ENCODE measurements at regions not wholly inside any gene's neighbourhood (a gene's known extent, or its start where the extent isn't known, plus 50 kb on each side); places are given as distances from the start of the nearest gene placed in this dataset.
"Not testable (repeated sequence)": the region's sequence is repeated elsewhere in the genome, so short reads cannot be mapped to it uniquely, and the experiment has no call there.

DNA sequence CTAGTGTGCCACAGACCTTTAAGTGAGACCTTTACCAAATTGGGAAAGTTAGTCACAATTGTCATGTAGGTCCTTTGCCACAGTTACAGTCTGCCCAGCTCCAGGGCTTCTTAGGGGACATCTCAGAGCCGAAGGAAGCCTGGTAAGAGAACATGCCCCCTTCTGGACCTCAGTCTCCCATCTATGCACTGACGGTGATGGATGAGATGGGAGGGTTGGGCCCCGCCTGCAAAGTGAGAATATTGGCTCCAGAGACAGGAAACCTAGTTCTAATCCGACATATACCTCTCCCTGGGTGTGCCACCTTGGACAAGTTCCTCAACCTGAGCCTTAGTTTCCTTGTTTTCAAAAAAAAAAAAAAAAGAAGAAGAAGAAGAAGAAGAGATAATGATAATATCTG, 85.1 kb upstream of the NAV2 start:
- DNase-seq (ENCODE audit: low spot score), result no peak

DNA sequence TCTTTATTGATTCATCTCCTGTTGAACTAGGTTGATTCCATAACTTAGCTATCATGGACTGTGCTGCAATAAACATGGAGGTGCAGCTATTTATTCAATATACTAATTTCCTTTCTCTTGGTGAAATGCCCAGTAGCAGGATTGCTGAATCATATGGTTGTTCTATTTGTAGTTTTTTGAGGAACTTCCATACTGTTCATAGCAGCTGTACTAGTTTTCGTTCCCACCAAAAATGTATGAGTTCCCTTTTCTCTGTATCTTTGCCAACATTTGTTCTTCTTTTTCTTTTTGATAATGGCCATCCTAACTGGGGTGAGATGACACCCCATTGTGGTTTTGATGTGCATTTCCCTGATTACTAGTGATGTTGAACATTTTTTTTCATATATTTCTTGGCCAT, 87.2 kb upstream of the NAV2 start:
- no peak for DNase-seq (ENCODE audit: low spot score)

DNA sequence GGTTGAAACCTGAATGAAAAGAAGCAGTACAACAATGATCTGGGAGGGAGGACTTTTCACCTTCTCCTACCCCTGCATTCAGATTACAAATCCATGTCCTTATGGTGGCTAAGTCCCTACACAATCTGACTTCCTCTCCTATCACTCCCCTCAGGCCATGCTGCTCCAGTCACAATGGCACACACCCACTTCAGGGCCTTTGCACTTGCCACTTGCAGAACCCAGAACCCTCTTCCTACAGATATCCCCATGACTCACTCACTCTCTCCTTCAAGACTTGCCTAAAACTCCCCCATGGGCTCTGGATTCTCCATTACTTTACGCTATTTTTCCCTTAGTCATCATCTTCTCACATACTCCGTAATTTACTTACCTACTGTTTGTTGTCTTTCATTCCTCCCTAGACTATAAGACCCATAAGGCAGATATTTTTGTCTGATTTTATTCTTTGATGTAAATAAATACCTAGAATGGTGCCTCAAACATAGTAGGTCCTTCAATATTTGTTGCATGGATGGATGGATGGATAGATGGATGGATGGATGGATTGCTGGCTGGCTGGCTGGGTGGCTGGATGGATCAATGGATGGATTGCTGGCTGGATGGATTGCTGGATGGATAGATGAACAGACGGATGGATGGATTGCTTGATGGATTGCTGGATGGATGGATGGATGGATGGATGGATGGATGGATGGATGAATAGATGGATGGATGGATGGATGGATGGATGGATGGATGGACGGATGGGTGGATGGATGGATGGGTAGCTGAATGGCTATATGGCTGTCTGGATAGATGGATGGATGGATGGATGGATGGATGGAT, 94.7 kb upstream of the NAV2 start:
- no peak for DNase-seq (ENCODE audit: low spot score)

DNA sequence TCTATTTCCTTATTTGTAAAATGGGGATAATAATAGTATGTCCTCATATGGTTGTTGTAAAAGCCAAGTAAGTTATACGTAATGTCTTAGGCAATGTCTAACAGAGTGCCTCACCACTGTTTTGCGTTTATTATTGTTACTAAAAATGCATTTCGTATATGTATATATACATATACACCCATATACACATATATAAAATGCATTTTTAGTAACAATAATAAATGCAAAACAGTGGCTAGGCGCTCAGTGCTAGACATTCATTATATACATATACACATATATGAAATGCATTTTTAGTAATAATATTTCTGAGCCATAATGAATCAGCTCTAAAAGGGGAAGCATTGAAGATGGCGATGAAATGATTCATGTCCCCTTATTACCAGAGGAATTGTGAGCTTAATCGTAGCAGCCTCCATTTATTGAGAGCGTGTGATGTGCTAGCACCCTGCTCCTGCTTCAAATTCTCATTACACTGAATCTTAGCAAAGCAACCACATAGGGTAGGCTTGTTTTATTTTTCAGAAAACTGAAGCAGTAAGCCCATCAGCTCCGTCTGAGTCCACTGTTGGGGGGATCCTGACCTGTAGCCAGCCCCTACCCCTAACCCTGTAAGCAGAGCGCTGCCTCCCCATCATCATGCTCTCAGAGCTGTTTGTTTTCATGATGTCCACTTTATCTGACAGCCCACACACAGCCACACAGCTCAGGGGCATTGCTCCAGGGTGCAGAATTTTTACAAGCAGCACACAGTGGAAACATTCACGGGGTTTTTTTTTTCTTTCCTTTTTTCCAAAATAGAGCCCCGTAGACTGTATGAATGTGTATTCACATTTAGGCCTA, 97.1 kb upstream of the NAV2 start:
- DNase-seq (ENCODE audit: low spot score), result no peak

DNA sequence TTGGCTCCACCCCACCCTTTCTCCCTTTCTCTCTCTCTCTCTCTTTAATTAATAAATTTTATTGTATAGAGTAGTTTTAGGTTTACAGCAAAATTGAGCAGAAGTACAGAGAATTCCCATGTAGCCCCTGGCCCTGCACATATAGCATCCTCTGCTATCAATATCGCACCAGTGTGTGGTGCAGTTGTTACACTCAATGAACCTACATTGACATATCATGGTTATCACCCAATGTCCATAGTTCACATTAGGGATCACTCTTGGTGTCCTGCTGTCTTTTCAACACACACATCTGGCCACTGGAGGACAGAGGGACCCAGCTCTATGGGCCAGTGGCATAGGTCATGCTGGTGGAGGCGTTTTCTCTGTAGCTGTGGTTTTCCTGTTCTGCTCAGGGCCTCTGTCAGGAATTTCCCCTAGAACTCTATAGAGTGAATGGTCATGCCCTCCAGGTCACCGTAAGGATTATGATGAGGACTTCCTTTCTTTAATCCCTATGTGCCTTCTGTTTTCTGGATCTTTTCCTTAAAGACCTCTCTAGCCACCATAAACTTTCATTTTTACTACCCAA, 98.2 kb upstream of the NAV2 start:
- no peak for DNase-seq (ENCODE audit: low spot score)

DNA sequence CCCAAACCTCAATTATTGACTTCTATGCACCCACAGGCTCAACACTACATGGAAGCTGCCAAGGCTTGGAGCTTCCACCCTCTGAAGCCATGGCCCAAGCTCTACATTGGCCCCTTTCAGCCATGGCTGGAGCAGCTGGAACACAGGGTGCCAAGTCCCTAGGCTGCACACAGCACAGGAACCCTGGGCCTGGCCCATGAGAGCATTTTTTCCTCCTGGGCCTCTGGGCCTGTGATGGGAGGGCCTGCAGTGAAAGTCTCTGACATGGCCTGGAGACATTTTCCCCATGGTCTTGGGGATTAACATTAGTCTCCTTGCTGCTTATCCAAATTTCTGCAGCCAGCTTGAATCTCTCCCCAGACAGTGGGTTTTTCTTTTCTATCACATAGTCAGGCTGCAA, 100.6 kb upstream of the NAV2 start:
- not testable (repeated sequence) for DNase-seq (ENCODE audit: low spot score)

DNA sequence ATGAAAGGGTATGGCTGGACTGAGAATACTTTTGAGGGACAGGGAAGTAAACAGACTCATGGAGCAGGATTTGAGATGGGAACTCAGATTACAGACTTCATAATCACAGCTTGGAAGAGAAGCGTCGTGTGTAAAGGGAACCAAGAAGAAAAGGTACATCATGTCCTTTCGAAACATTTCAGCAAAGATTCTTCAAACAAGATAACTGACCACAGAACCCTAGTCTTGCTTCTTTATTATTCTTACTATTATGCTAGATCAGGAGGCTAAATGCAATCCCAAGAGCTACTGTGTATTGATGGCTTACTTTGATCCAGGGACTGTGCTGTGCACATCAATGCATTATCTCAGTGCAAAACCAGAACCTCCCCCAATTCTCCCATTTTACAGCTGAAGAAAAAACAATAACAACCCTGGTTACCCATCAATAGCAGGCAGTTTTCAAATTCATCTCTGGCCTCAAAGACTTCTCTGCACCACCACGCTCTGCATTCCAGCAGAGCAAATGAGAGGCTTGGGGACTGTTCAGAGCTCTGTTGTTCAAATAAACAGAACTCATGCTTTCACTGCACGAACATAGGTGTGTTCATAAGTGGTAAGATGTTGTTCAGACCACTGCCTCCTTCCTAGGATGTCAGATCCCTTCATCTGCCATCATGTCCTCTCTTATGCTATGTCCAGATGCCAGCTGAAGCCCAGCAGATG, 104.8 kb upstream of the NAV2 start:
- DNase-seq (ENCODE audit: low spot score), result no peak

DNA sequence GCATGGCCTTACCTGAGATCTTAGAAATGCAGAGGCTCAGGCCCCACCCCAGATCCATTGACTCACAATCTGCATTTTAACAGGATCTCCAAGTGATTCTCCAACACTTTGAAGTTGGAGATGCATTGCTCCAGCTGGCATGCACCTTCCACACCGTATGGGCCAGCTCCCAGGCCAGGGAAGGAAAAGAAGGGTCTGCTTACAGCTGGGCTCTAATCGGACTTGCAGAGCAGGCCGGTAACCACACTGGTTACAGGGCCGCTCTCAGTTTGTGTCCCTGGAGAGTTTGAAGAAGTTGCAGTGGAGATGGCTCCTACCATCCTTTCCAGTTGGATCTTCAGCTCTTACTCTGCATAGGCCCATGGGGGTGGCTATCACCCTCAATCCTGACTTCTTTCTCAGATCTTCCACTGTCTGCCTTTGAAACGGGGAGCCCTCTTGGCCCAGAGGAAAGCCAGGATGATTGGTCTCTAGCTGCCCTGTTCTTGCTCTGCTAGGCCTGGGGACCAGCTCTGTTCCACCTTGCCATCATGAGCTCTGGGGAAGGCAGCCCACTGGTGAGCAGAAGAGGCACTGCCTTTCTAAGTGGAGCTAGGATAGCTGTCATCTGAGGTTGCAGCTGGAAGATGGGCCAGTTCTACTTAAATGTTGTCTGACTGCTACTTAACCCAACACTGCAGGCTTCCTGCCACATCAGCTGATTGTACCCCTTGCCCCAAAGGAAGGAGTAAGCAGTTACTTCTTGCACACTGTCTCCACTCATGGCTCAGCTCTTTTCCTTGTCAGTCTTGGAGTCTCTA, 105.6 kb upstream of the NAV2 start:
- DNase-seq (ENCODE audit: low spot score), result no peak

DNA sequence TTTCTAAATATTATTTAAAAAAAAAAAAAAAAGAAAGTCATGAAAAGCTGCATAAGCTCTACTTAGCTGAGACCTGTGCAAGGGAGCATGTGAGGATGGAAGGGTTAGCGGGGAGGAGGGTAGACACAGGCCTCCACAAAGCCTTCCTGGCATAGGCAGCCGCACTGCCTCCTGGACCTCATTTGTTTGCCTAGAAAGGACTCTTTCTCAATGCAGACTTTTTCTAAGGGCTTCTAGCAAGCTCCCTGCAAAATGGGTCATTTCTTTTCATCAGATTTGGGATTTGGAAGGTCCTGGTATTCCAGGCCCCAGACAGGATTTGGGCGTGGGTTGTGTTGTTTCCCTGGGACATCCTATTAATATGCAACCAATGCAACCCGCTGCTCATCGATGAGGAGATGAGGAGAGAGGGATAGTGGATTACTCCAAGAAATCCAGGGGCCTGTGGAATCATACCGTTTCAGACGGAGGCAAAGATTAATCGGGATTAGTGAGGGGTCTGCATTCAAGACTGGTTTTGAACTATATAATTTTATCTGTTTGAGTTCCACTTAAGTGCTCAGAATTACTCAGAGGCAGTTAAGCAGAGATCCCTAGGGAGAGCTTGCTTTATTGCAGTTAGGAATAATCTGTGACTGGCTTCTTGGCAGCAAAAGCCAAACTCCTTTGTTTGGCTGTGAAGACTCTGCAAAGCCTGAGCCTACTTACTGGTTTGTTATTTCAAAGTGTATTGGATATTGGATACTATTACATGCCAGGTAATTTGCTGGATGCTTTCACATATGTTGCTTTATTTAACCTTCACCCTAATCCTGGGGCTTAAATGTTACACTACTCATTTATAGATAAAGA, 106.9 kb upstream of the NAV2 start:
- DNase-seq (ENCODE audit: low spot score), result no peak

DNA sequence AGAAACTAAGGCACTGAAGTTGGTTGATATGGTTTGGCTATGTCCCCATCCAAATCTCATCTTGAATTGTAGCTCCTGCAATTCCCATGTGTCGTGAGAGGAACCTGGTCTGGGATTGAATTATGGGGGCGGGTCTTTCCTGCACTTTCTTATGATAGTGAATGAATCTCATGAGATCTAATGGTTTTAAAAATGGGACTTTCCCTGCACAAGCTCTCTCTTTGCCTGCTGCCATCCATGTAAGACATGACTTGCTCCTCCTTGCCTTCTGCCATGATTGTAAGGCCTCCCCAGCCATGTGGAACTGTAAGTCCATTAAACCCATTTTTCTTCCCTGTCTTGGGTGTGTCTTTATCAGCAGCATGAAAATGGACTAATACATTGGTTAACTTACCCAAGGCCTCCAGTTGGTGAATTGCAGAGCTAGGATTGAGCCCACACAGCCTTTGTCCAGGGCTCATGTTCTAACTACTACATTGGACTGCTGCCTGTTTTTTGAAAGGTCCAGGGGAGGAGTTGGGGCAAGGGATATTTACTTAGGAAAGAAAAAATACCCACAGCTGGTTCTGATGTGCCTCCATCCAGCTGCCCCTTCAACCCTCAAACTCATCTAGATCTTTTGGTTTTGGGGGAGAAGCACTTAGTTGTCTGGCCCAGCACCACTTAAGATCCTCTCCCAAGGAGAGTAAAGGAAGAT, 107.8 kb upstream of the NAV2 start:
- no peak for DNase-seq (ENCODE audit: low spot score)

DNA sequence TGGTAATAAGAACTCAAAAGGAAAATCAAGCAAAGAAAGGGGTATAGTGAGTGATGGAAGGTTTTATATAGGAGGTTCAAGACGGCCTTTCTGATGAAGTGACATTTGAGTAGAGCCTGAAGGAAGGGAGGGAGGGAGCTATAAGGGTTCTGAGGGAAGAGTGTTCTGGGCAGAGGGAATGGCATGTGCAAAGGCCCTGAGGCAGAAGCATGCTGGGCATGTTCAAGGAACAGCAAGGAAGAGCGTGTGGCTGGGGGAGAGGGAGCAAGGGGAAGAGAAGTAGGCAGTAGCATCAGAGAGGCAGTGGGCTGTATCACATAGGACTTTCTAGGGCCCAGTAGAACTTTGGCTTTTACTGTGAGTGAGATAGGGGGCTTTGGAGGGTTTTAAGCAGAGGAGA, 108.9 kb upstream of the NAV2 start:
- DNase-seq (ENCODE audit: low spot score), result no peak

DNA sequence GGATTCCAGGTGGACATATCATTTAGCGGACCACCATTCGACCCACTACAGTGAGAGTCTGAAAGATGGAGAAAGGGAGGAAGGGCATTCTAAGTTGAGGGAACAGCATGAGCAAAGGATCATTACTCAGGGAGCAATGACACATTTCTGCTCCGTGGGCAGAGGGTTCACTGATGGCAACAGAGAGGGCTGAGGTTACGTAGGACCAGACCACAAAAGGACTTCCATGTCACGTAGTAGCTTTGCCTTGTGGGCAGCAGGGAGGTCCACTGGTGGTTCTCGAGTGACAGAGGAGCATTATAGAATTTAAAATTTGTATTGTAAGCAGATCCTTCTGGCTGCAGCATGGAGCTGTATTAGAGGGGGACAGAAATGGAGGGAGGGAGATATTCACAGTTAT, 109.7 kb upstream of the NAV2 start:
- DNase-seq (ENCODE audit: low spot score), result no peak

DNA sequence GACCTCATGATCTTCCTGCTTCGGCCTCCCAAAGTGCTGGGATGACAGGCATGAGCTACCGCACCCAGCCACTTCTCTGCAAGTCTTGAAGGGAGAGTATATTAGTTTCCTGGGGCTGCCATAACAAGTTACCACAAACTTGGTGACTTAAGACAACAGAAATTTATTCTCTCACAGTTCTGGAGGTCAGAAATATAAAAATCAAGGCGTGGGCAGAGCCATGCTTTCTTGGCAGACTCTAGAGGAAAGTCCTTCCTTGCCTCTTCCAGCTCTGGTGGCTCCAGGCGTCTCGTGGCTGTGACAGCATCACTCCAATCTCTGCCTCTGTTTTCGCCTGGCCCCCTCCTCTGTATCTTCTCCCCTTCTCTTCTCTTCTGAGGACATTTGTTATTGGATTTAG, 110.2 kb upstream of the NAV2 start:
- DNase-seq (ENCODE audit: low spot score), result no peak

DNA sequence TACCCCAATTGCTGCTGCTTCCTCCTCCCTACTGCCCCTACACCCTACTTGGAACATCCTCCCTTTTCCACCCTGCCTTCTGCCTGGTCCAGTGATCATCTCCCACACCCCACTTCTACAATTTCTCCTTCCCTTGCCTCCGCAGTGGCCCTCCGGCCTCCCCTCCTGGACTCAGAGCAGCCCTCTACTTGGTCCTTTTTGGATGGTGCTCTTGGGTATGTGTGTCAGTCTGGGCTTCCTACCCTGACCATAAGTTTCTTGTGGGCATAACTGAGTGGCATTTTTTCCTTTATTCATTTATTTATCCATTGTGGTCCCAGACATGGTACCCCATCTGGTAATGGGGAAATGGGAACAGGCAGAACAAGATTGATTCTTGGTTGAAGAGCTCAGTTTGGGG, 111.4 kb upstream of the NAV2 start:
- no peak for DNase-seq (ENCODE audit: low spot score)

DNA sequence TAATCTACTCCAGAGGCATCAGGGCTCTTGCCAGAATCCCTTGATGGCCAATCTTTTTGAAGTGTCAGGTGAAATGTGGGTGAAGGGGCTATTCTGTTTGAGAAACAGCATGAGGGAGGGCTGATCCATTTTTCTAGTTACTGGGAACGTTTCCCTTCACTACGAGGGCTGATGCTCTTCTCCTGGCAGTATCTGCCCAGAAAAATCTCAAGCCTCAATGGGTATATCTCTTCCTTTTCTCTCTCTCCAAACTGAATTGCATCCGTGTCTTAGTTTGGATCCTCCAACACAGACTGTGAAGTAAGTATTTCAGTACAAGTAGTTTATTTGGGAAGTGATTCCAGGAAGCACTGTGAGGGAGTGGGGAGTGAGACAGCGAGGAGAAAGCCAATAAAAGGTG, 113.0 kb upstream of the NAV2 start:
- DNase-seq (ENCODE audit: low spot score), result no peak

DNA sequence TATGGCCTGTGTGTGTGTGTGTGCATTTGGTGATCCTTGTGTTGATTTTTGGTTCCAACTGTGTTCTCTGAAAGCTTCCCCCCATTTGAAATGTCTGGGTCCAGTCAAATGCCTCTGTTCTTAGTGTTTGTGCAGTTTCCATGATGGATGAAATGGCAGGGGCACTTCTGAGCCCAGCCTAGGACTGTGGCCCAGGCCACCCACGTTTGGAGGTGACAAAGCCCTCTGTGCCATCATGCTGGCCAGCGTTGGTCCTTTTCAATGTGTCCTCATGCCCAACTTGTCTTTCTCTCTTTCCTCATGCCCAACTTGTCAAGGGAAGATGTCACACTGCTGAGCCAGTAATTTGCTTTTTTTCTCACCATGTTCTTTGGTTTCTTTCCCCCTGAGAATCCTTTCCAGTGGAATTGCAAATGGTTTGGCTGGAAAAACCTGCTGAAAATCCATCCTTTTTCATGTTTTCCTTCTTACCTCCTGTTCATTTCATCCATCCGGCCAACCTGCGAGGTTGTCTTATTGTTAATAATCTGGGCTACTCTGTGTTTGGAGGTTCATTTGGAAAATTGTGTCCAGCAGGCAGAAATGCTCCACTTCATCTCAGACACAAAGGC, 113.7 kb upstream of the NAV2 start:
- DNase-seq (ENCODE audit: low spot score), result no peak

DNA sequence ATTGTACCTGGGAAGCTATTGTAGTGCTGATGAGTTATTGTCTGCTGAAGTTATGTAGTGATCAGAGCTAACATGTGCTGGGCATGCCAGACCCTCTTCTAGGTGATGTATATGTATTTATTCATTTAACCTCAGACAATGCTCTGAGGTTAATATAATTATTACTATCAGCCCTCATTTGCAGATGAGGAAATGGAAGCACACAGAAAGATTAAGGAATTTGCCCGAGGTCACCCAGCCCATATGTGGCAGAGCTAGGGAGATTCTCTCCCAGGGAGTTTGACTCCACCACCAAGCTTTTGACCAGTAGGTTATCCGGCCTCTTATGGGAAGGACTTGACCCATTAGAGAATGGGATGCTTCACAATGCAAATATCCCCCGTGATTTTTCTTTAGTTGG, 114.2 kb upstream of the NAV2 start:
- DNase-seq (ENCODE audit: low spot score), result no peak

DNA sequence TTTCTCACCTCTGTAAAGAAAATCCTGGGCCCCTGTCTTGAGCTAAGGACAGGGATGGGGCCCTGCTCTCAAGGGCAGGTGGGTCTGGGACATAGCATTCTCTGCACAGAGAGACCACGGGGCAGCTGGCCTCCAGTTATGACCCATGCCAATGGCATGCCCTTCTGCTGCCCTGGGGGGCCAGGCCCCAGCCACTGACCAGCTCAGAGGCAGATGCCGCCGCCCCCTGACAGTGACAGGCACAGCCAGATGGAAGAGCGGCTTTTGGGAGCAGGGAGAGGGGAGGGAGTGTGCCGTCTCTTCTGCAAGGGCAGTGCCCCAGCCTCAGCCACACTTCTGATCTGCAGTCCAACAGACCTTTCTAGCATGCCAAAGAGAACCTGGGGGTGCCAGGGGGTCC, 114.8 kb upstream of the NAV2 start:
- peak; percentile 57 for DNase-seq (ENCODE audit: low spot score)

DNA sequence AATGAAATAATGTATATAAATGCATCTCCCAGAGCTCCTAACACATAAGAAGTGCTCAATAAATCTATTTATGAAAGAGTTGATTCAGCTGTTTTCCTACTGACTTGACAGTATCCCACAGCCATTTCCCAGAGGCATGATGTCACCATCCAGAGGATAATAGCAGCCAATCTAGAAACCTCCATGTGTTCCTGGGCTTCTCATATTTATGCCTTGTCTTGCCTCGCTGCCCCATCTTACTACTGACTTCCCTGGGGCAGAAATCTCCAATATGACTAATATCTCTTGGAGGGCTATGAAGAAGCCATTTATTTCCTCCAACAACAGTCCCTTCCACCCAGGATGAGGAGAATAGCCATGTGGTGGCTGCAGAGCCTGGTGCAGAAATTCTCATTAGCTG, 115.4 kb upstream of the NAV2 start:
- peak; percentile 75 for DNase-seq (ENCODE audit: low spot score)

Data from kidney tubule cell (primary cell).